Stimulated activated effector memory CD8-positive, alpha-beta T cell treated with anti-CD3 and anti-CD28 coated beads, Interleukin-12 subunit alpha, Interleukin-12 subunit beta, amount 100 ng/mL, for 72 hours (primary cell): ENCODE measurements at regions not wholly inside any gene's neighbourhood (a gene's known extent, or its start where the extent isn't known, plus 50 kb on each side); places are given as distances from the start of the nearest gene placed in this dataset.
"Not testable (repeated sequence)": the region's sequence is repeated elsewhere in the genome, so short reads cannot be mapped to it uniquely, and the experiment has no call there.

ENCODE experiments used
- ATAC-seq: fragments of 150-1000 bp; cut with Tn5 transposase; 2 replicates; pipeline ENCODE4 v1.10.0; 2021
- DNase-seq, 2 donors: peaks; one replicate each; pipeline ENCODE4 v3.0.0; 2021 to 2022; ENCODE audit warnings: low spot score in 2 of 2
- H3K27ac Mint-ChIP-seq: one replicate; pipeline ENCODE4 v1.8.0; 2022; ENCODE audit warnings: mild to moderate bottlenecking, mixed read lengths
- H3K36me3 Mint-ChIP-seq: one replicate; pipeline ENCODE4 v1.8.0; 2022; ENCODE audit warnings: mild to moderate bottlenecking, mixed read lengths
- H3K4me1 Mint-ChIP-seq: one replicate; pipeline ENCODE4 v1.8.0; 2022; ENCODE audit warnings: mixed read lengths
- H3K4me3 Mint-ChIP-seq: one replicate; pipeline ENCODE4 v1.8.0; 2022; ENCODE audit warnings: mild to moderate bottlenecking, mixed read lengths
- H3K9me3 Mint-ChIP-seq: one replicate; pipeline ENCODE4 v1.8.0; 2022; ENCODE audit warnings: mixed read lengths

DNA sequence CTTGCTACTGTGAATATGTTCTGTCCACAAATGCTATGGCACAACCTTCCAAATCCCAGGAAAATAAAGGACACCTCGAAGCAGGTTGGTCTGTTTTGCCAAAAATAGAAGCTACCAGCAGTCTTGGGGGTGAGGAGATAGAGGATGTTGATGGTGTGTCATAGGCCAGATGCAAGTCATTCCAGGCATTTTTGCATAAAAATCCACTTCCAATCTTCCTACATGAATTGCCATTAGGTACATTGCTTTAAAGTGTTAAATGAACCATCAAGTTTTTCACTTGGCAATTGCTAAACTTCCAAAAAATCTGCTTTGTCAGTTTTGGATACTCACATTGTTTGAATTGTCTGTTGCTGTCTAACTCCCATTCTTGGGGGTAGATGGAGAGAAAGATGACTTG is 295.4 kb downstream of the MYCN start:
- H3K4me1 Mint-ChIP-seq, result no peaks in the 10 kb centered on the region
- no peaks in the 10 kb centered on the region for H3K36me3 Mint-ChIP-seq
- no peak overlapping the region for H3K4me3 Mint-ChIP-seq
- H3K9me3 Mint-ChIP-seq, result peaks cover 7% of the 10 kb centered on the region
- DNase-seq, result no peak
- no peak overlapping the region for H3K27ac Mint-ChIP-seq
- ATAC-seq, result no peak

- not testable (repeated sequence) for H3K4me1 Mint-ChIP-seq, DNase-seq, H3K27ac Mint-ChIP-seq, H3K36me3 Mint-ChIP-seq, ATAC-seq, H3K9me3 Mint-ChIP-seq, H3K4me3 Mint-ChIP-seq
These were observed 294.9 kb downstream of the MYCN start for GRCh38 chr2:16235291-16235690.

- no peak overlapping the region for H3K4me3 Mint-ChIP-seq
- H3K4me1 Mint-ChIP-seq, result no peaks in the 10 kb centered on the region
- no peaks in the 10 kb centered on the region for H3K9me3 Mint-ChIP-seq
- no peaks in the 10 kb centered on the region for H3K36me3 Mint-ChIP-seq
- DNase-seq, result no peak
- no peak for ATAC-seq
- H3K27ac Mint-ChIP-seq, result no peak overlapping the region
These were observed 288.6 kb downstream of the MYCN start for GRCh38 chr2:16228951-16229350.

GRCh38 chr2:16228471-16228870 is 288.1 kb downstream of the MYCN start:
- H3K4me3 Mint-ChIP-seq, result no peak overlapping the region
- H3K9me3 Mint-ChIP-seq, result no peaks in the 10 kb centered on the region
- no peak overlapping the region for H3K27ac Mint-ChIP-seq
- no peak for DNase-seq
- H3K4me1 Mint-ChIP-seq, result no peaks in the 10 kb centered on the region
- H3K36me3 Mint-ChIP-seq, result no peaks in the 10 kb centered on the region
- ATAC-seq, result no peak

DNA sequence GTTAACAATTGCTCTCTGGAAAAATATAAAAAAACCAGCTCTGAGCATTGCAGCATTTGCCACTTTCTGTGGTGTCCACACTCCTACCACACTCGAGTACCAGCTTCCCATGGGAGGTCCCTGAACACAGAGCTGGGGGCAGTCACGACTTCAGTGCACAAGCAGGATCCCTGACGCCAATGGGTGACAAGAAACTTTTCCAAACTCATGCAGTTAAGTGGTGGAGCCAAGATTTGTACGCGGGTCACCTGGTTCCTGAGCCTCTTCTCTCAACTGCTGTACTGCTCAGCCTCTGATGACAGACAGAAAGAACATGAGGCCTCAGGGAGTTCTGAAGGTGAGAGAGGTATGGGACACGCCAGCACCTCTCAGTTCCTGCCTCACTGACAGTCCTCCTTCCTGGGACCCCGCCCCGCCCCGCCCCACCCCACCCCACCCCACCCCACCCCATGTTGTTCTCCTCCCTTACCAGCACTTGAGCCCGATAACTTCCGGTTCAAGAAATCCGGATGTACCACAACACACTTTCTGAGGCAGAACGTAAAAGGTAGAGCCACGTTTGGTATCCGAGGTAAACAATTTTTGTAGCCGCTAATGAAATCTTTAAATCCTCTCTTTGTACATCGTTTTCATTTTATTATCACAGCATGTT is 287.6 kb downstream of the MYCN start:
- DNase-seq, result no peak
- no peak overlapping the region for H3K27ac Mint-ChIP-seq
- no peak overlapping the region for H3K4me3 Mint-ChIP-seq
- no peak for ATAC-seq
- H3K36me3 Mint-ChIP-seq, result no peaks in the 10 kb centered on the region
- no peaks in the 10 kb centered on the region for H3K9me3 Mint-ChIP-seq
- no peaks in the 10 kb centered on the region for H3K4me1 Mint-ChIP-seq

GRCh38 chr2:16226943-16227664 is 286.8 kb downstream of the MYCN start:
- DNase-seq, result no peak
- H3K4me1 Mint-ChIP-seq, result no peaks in the 10 kb centered on the region
- H3K4me3 Mint-ChIP-seq, result no peak overlapping the region
- no peak overlapping the region for H3K27ac Mint-ChIP-seq
- no peaks in the 10 kb centered on the region for H3K36me3 Mint-ChIP-seq
- ATAC-seq, result no peak
- peaks cover 3% of the 10 kb centered on the region for H3K9me3 Mint-ChIP-seq

DNA sequence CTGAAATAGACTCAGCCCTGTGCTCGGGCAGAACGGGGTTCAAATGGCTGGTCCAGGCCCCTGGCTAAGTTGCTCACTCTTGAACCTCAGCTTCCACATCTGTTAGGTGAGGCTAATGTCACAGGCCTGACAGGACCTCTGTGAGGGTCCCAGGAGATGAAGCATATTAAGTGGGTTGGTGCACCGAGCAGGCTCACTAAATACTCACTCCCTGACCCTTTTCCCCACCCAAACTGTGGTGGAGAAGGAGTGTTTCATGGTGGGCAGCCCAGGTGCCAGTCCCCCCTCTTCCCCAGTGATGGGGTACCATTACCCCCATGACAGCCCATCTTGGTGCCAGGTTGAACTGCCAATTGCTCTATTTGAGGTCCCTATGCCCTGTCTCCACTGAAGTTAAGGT is 286.0 kb downstream of the MYCN start:
- Mint-ChIP-seq H3K27ac (no peak overlapping the region), H3K9me3 (peaks cover 10% of the 10 kb centered on the region), H3K4me1 (no peaks in the 10 kb centered on the region), H3K36me3 (no peaks in the 10 kb centered on the region), H3K4me3 (no peak overlapping the region)
- no peak for DNase-seq
- no peak for ATAC-seq

GRCh38 chr2:16225545-16225944 is 285.2 kb downstream of the MYCN start:
- ATAC-seq, result no peak
- DNase-seq, result no peak

GRCh38 chr2:16225071-16225470 is 284.7 kb downstream of the MYCN start:
- no peaks in the 10 kb centered on the region for H3K4me1 Mint-ChIP-seq
- no peak overlapping the region for H3K4me3 Mint-ChIP-seq
- peaks cover 10% of the 10 kb centered on the region for H3K9me3 Mint-ChIP-seq
- DNase-seq, result no peak
- H3K27ac Mint-ChIP-seq, result no peak overlapping the region
- H3K36me3 Mint-ChIP-seq, result no peaks in the 10 kb centered on the region
- ATAC-seq, result no peak

More at GRCh38 chr2:16225545-16225944, 285.2 kb downstream of the MYCN start:
- H3K4me1 Mint-ChIP-seq, result no peaks in the 10 kb centered on the region
- H3K36me3 Mint-ChIP-seq, result no peaks in the 10 kb centered on the region
- no peak overlapping the region for H3K4me3 Mint-ChIP-seq
- H3K9me3 Mint-ChIP-seq, result peaks cover 10% of the 10 kb centered on the region
- no peak overlapping the region for H3K27ac Mint-ChIP-seq

DNA sequence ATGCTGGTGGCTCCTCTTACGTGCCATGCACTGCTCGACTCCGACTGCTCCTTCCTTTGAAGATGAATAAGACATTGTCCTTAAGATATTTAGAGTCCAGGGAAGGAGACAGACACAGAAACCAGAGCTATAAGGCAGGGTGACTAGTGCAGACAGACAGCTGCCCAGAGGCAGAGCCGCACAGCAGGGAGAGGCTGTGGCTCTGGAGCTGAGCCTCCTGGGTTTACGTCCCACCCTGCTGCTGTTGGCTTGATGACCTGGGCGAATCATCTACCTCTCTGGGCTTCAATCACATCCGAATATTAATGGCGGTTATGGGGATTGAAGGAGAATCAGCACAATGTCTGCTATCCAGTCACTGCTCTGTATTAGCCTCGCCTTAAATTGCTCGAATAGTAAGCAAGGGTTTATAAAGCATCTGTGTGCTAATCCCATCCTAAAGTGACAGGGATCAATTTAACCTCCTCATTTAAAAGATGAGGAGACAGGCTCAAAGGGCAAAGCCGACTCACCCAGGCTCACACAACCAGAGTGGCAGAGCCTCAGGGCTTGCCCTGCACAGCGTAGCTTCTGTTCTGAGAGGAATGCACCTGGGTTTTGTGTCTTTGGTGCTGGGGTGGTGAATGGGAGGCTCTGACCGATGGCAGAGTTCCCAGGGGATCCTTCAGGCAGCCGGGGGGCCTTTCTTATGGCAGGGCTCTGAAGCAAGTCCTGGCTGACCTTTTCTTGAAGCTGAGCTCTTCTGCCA is 284.1 kb downstream of the MYCN start:
- Mint-ChIP-seq H3K36me3 (no peaks in the 10 kb centered on the region), H3K4me1 (no peaks in the 10 kb centered on the region), H3K9me3 (peaks cover 10% of the 10 kb centered on the region), H3K27ac (no peak overlapping the region), H3K4me3 (no peak overlapping the region)
- DNase-seq, result no peak
- no peak for ATAC-seq

GRCh38 chr2:16223841-16224177 is 283.5 kb downstream of the MYCN start:
- Mint-ChIP-seq H3K27ac (no peak overlapping the region), H3K4me3 (no peak overlapping the region), H3K9me3 (peaks cover 10% of the 10 kb centered on the region), H3K36me3 (no peaks in the 10 kb centered on the region), H3K4me1 (no peaks in the 10 kb centered on the region)
- no peak for ATAC-seq
- DNase-seq, result no peak

GRCh38 chr2:16223161-16223840 is 283.0 kb downstream of the MYCN start:
- H3K4me3 Mint-ChIP-seq, result no peak overlapping the region
- H3K4me1 Mint-ChIP-seq, result no peaks in the 10 kb centered on the region
- peaks cover 10% of the 10 kb centered on the region for H3K9me3 Mint-ChIP-seq
- ATAC-seq, result peak; percentile 22
- no peak overlapping the region for H3K27ac Mint-ChIP-seq
- no peaks in the 10 kb centered on the region for H3K36me3 Mint-ChIP-seq
- DNase-seq, result no peak

GRCh38 chr2:16222326-16222725 is 282.0 kb downstream of the MYCN start:
- peaks cover 10% of the 10 kb centered on the region for H3K9me3 Mint-ChIP-seq
- ATAC-seq, result no peak
- no peak overlapping the region for H3K27ac Mint-ChIP-seq
- H3K4me3 Mint-ChIP-seq, result no peak overlapping the region
- no peaks in the 10 kb centered on the region for H3K4me1 Mint-ChIP-seq
- DNase-seq, result no peak
- H3K36me3 Mint-ChIP-seq, result no peaks in the 10 kb centered on the region

DNA sequence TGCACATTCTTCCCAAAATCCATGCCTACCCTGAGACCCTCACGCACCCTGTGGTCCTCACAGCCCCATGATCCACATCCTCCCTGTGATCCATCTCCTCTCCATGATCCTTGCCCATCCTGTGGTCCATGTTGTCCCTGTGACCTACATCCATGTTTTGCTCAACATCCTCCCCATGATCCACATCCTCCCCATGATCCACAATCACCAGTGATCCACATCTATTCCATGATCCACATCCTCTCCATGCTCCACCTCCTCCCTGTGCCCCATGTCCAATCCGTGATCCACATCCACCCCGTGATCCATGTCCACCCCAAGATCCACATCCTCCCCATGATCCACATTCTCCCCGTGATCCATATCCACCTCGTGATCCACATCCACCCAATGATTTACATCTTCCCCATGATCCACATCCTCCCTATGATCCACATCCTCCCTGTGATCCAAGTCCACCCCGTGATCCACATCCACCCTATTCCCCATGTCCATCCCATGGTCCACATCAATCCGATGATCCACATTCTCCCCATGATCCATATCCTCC is 281.2 kb downstream of the MYCN start:
- DNase-seq (no peak), ATAC-seq (no peak)
- Mint-ChIP-seq H3K36me3 (no peaks in the 10 kb centered on the region), H3K27ac (no peak overlapping the region), H3K4me3 (no peak overlapping the region), H3K4me1 (no peaks in the 10 kb centered on the region), H3K9me3 (peaks cover 10% of the 10 kb centered on the region)

- no peak for ATAC-seq
- H3K27ac Mint-ChIP-seq, result no peak overlapping the region
- H3K9me3 Mint-ChIP-seq, result peaks cover 14% of the 10 kb centered on the region
- no peak for DNase-seq
- H3K4me3 Mint-ChIP-seq, result no peak overlapping the region
- no peaks in the 10 kb centered on the region for H3K36me3 Mint-ChIP-seq
- H3K4me1 Mint-ChIP-seq, result no peaks in the 10 kb centered on the region
These were observed 279.1 kb downstream of the MYCN start for GRCh38 chr2:16219292-16219975.
